GM19467 (cell line): ENCODE measurements at regions not wholly inside any gene's neighbourhood (a gene's known extent, or its start where the extent isn't known, plus 50 kb on each side); places are given as distances from the start of the nearest gene placed in this dataset.

ENCODE experiments used
- ATAC-seq: cut with Tn5 transposase; IDR thresholded peaks from one replicate; pipeline ENCODE4 v1.9.1; 2021; ENCODE audit warnings: mild to moderate bottlenecking, moderate library complexity; ENCODE audit not compliant: unreplicated experiment

DNA sequence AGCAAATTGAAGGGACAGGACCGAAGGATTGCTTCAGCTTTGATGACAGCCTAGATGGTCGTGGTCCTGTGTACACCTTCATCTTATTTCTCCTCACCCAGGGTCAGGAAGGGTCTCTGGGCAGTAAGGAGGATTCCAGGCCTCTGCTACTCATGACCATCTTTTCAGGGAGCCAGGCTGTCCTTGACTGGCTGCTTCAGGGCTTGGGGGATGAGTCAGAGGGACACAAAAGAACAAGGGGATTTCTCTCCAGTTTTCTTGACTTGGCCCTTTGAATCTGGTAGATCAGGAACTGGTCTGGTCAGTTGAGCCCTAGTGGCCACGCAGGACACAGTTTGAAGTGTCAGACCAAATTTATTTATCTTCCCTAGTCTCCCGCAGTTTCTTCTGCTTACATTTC, 402.1 kb upstream of the CHD6 start:
- ATAC-seq, result no peak

GRCh38 chr20:42018979-42019378, 400.8 kb upstream of the CHD6 start:
- ATAC-seq, result no peak

DNA sequence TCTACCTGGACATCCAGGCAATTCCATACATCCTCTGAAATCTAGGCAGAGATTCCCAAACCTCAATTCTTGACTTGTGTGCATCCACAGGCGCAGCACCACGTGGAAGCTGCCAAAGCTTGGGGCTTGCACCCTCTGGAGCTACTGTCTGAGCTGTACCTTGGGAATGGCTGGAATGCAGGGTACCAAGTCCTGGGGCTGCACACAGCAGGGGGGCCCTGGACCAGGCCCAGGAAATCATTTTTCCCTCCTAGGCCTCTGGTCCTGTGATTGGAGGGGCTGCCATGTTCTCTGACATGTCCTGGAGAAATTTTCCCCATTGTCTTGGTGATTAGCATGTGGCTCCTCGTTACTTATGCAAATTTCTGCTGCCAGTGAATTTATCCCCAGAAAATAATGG, 391.9 kb upstream of the CHD6 start:
- ATAC-seq, result no peak

GRCh38 chr20:42007251-42007650, 389.1 kb upstream of the CHD6 start:
- no peak for ATAC-seq

DNA sequence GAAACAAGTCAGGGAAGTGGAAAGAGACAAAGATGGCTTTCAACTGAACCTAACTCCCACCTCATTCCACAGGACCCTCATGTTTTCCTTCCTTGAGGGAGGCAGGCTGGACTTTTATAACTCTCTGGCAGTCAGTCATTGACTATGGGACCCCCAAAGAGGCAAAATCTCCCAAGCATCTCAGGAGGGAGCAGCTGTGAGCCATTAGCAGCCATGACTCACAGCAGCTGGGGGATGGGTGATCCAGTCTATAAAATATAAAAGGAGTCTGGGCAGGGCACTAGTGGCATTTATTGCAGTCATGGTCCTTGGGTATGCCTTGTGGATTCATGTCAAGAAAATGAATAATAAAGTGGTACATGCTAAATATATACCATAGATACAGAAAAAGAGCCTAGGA, 387.0 kb upstream of the CHD6 start:
- no peak for ATAC-seq

DNA sequence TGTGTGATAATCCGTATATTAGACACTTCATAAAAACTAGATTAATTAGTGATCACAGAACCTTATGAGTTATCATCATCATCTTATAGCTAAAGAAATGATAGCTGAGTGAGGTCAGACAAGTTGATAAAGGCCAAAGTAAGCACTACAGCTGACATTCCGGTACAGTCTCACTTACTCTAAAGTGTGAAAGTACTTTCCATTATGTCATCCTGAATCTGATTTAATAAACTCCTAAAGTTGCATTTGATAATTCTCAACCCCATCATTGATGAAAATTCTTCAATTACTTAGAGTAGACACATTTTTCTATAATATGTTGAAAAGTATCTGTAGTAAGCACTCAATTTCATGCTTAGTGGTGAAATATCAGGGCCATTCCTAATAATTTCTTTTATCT, 385.2 kb upstream of the CHD6 start:
- no peak for ATAC-seq

DNA sequence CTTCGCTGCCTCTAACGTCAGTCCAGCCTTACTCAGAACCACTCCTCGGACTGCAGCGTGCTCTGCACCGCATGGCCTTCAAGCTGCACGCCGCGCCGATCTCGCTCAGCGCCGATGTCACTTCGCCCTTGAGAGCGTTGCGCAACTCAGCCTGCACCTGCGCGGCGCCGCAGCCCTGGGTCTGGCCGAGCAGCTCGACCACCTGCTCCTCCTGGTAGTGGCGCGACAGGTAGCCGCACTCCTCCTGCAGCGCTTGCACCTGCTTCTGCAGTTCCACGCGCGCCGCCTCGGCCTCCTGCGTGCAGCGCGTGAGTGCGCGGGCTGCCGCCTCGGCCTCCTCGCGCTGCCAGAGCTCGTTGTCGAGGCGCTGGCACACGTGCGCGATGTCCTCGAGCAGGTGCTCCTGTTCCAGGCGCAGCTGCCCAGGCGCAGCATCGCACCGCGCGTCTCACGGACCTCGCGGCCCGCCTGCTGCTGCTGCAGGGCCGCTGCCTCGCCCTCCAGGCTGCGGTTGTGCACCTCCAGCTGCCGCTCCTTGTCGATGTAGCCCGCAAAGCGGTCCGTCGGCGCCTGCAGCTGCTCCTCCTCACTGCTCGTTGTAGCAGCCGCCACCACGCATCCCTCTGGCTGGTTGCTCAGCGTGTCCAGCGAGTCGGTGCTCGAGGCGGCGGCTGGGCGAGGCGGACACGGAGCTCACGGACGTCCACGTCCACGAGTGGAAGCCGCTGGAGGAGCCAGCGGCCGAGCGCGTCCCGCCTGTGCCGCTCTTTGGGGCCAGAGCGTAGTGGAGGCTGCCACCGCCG, 380.6 kb upstream of the CHD6 start:
- no peak for ATAC-seq

GRCh38 chr20:41996951-41997350, 378.8 kb upstream of the CHD6 start:
- no peak for ATAC-seq

- no peak for ATAC-seq
Measured at GRCh38 chr20:41992481-41992880, 374.3 kb upstream of the CHD6 start.

DNA sequence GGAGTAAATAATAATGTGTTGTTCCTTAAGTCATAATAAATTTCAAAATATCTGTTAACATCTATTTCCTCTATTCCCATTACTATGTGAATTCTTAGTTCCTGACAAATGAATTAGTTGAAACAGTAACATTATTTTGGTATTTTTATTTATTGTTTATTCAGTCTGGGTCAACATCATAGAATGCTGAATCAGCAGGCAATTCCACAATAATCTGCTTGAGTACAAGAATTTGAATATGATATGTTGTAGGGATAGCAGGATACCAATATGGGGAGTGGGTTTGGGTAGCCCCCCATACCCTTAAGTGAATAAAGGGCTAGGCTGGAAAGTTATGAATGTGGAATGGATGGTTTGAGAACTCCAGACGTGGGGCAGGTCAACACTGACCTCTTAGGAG, 373.2 kb upstream of the CHD6 start:
- ATAC-seq, result no peak

- no peak for ATAC-seq
Measured at GRCh38 chr20:41989935-41990635, 371.9 kb upstream of the CHD6 start.

GRCh38 chr20:41989039-41989679, 371.0 kb upstream of the CHD6 start:
- no peak for ATAC-seq

- no peak for ATAC-seq
Measured at GRCh38 chr20:41984031-41984430, 365.9 kb upstream of the CHD6 start.

- no peak for ATAC-seq
Measured at GRCh38 chr20:41983159-41983558, 365.0 kb upstream of the CHD6 start.

GRCh38 chr20:41981746-41982145, 363.6 kb upstream of the CHD6 start:
- no peak for ATAC-seq

- no peak for ATAC-seq
Measured at GRCh38 chr20:41978875-41979274, 360.7 kb upstream of the CHD6 start.

GRCh38 chr20:41978246-41978790, 360.1 kb upstream of the CHD6 start:
- ATAC-seq, result no peak

DNA sequence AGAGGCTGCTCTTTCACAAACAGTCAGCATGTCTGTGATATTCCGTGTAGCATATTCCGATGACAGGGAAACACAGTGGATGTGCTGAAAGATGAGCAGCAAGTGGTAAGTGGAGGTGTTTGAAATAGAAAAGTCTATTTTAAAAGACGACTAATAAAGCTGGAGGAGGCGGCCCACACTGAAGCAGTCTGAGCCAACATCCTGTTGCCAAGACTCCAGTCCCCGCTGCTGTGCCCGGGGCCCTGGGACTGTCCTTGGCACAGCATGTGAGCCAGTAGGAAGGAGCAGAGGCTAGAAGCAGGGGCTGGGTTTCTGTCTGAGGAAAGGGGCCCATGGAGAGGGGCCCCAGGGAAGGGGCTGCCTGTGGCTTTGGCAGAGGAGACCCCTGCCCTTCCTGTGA, 351.5 kb upstream of the CHD6 start:
- ATAC-seq, result no peak

- no peak for ATAC-seq
Measured at GRCh38 chr20:41960166-41960565, 342.0 kb upstream of the CHD6 start.

GRCh38 chr20:41958391-41958790, 340.2 kb upstream of the CHD6 start:
- no peak for ATAC-seq

GRCh38 chr20:41956338-41957074, 338.3 kb upstream of the CHD6 start:
- no peak for ATAC-seq
